Transverse colon (tissue), 4 donors: ENCODE measurements at regions not wholly inside any gene's neighbourhood (a gene's known extent, or its start where the extent isn't known, plus 50 kb on each side); places are given as distances from the start of the nearest gene placed in this dataset.

ENCODE experiments used
- DNase-seq: peaks from one replicate; pipeline ENCODE4 v3.0.0-alpha.2; 2019
- H3K27ac ChIP-seq, 4 donors: fragments of 200-600 bp; sonication (generic); 2 replicates each; pipeline ENCODE4 v1.5.1; 2016 to 2018; ENCODE audit warnings: inconsistent platforms in 4 of 4
- H3K27me3 ChIP-seq: fragments of 200-600 bp; sonication (generic); 2 replicates; pipeline ENCODE4 v1.5.1; 2017; ENCODE audit warnings: inconsistent platforms
- H3K36me3 ChIP-seq, 4 donors: fragments of 200-600 bp; sonication (generic); 2 replicates each; pipeline ENCODE4 v1.5.1; 2017 to 2019; ENCODE audit warnings: inconsistent platforms in 4 of 4
- H3K4me1 ChIP-seq, 4 donors: fragments of 200-600 bp; sonication (generic); 2 replicates each; pipeline ENCODE4 v1.5.1; 2017 to 2020; ENCODE audit warnings: inconsistent platforms in 4 of 4
- H3K4me3 ChIP-seq, 4 donors: fragments of 200-600 bp; sonication (generic); 1 replicate in 1 of 4; 2 replicates in 3 of 4; pipeline versions ENCODE4 v1.5.1 to v1.6.1; 2017 to 2019; ENCODE audit warnings: inconsistent platforms in 4 of 4
- H3K9me3 ChIP-seq, 2 donors: fragments of 200-600 bp; sonication (generic); 2 replicates each; pipeline ENCODE4 v1.5.1; 2017 to 2019; ENCODE audit warnings: inconsistent platforms in 2 of 2
- CTCF ChIP-seq, 5 experiments: fragments of 200-600 bp in 3 of 5; fragments of 450-650 bp in 2 of 5; sonication (generic) in 3 of 5; IDR thresholded peaks; 1 replicate in 2 of 5; 2 replicates in 3 of 5; pipeline ENCODE4 v1.5.1; 2016 to 2017; ENCODE audit warnings: antibody characterized with exemption in 5 of 5, inconsistent platforms in 3 of 5, mild to moderate bottlenecking in 2 of 5, moderate library complexity in 1 of 5
- EP300 ChIP-seq: sonication (generic); formaldehyde crosslinking; IDR thresholded peaks from one replicate; pipeline ENCODE4 v1.6.1; 2017; ENCODE audit warnings: antibody characterized with exemption, low read depth
- POLR2A ChIP-seq: fragments of 450-650 bp; IDR thresholded peaks from one replicate; pipeline ENCODE4 v1.6.1; 2016; ENCODE audit warnings: antibody characterized with exemption, mild to moderate bottlenecking, moderate library complexity
- POLR2AphosphoS5 ChIP-seq, 3 donors: sonication (generic); formaldehyde crosslinking; IDR thresholded peaks; one replicate each; pipeline ENCODE4 v1.6.1; 2016; ENCODE audit warnings: antibody characterized with exemption in 3 of 3
- WGBS, 2 donors: methylation state at CpG; one replicate each; pipeline ENCODE4 v1.1.5; 2018; ENCODE audit warnings: low coverage in 1 of 2; 5-methylcytosine and 5-hydroxymethylcytosine counted together
- in situ Hi-C, 4 donors: fragments of 200-750 bp; cut with MboI; loops; one replicate each; pipeline versions ENCODE4 v1.15.0 to v1.15.1; 2017; ENCODE audit warnings: low sequenced_read_pairs in 3 of 4, low pct_ligation_motif_present in 1 of 4, low pct_unique_long_range_greater_than_20kb in 1 of 4
- intact Hi-C: fragments of 100-400 bp; cut with DNase I; formaldehyde crosslinking; loops from one replicate; pipeline ENCODE4 v1.15.1; 2023; ENCODE audit warnings: low total_unique reads

DNA sequence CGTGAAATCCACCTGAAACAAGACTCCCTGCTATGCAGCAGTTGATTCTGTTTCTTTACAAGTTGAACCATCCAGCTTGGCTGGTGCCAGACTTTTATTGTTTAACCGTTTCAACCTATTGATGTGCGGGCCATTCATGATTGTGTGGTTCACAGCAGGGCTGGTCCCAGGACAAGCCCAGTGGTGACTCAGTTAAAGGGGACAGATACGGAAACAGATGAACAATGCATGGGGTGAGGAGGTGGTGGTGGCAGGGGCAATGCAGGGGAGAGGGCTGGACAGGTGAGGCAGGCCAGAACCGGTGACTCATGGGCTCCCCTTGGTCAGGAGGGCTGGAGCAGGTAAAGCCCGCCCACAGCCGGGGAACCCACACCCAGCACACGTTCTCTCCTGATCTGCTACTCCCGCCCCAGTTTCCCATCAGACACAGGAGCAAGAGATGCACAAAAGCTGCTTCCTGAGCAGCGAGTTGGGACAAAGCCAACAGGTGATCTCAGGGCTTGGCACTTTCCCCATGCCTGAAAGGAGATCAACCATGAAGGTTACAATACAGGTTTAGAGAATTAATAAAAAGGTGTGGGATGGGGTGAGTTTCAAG, 232.2 kb downstream of the LY86 start:
- no peak for TF ChIP-seq EP300
- peak; percentile 27 for TF ChIP-seq POLR2A
- no peak for TF ChIP-seq CTCF (IDR thresholded peaks at IDR 0.05)
- TF ChIP-seq POLR2AphosphoS5 (IDR thresholded peaks at IDR 0.05): peak in 1 of 3 donors; percentile 43
- Histone ChIP-seq H3K27me3 (no peaks in the 10 kb centered on the region), H3K4me3 (no peak overlapping the region), H3K9me3 (no peaks in the 10 kb centered on the region), H3K27ac (peak overlapping the region; percentile 48 to 70 (median 62)), H3K4me1 (peaks cover 0 to 15% (median 10%) of the 10 kb centered on the region in 4 donors), H3K36me3 (no peaks in the 10 kb centered on the region)
- peak; percentile 82 for DNase-seq
- in situ Hi-C loops (no loop called here), intact Hi-C loops (no loop called here)
- 46% methylated on average over 10 of the region's 10 CpGs; no CpG with 5 or more reads in 1 of the 2 donors for WGBS, 2 donors

- in situ Hi-C loops: no loop called here
- peaks cover 0 to 23% (median 14%) of the 10 kb centered on the region in 4 donors for H3K4me1 ChIP-seq
- H3K4me3 ChIP-seq: no peak overlapping the region
- intact Hi-C loops: no loop called here
- H3K27me3 ChIP-seq: no peaks in the 10 kb centered on the region
- H3K27ac ChIP-seq: peak overlapping the region in 2 of 4 donors; percentile 56 to 70
- no peak for DNase-seq
- H3K9me3 ChIP-seq: no peaks in the 10 kb centered on the region
- 64 to 66% methylated on average over 2 to 3 of the region's 3 CpGs for WGBS, 2 donors
- no peak for TF ChIP-seq CTCF (IDR thresholded peaks at IDR 0.05)
- no peak for TF ChIP-seq POLR2AphosphoS5 (IDR thresholded peaks at IDR 0.05)
- no peak for TF ChIP-seq EP300
- TF ChIP-seq POLR2A: no peak
- H3K36me3 ChIP-seq: no peaks in the 10 kb centered on the region
These were observed 233.2 kb downstream of the LY86 start for GRCh38 chr6:6821639-6822261.

- no peak overlapping the region for H3K27ac ChIP-seq
These were observed 234.5 kb downstream of the LY86 start for GRCh38 chr6:6823030-6823429.

More at GRCh38 chr6:6823030-6823429, 234.5 kb downstream of the LY86 start:
- 70 to 88% methylated on average over 5 to 6 of the region's 6 CpGs for WGBS, 2 donors
- Histone ChIP-seq H3K4me1 (peaks cover 0 to 26% (median 15%) of the 10 kb centered on the region in 4 donors), H3K36me3 (no peaks in the 10 kb centered on the region), H3K4me3 (no peak overlapping the region), H3K9me3 (no peaks in the 10 kb centered on the region), H3K27me3 (no peaks in the 10 kb centered on the region)
- in situ Hi-C loops (no loop called here), intact Hi-C loops (no loop called here)
- no peak for DNase-seq
- TF ChIP-seq EP300 (no peak), POLR2AphosphoS5 (IDR thresholded peaks at IDR 0.05) (no peak), CTCF (IDR thresholded peaks at IDR 0.05) (no peak), POLR2A (no peak)
